Gastroesophageal sphincter (tissue), 3 donors: ENCODE measurements at regions not wholly inside any gene's neighbourhood (a gene's known extent, or its start where the extent isn't known, plus 50 kb on each side); places are given as distances from the start of the nearest gene placed in this dataset.

Experiments used
- EP300 ChIP-seq: sonication (generic); formaldehyde crosslinking; IDR thresholded peaks from one replicate; pipeline ENCODE4 v1.6.1; 2017; ENCODE audit warnings: antibody characterized with exemption, mild to moderate bottlenecking
- TF ChIP-seq, protein P1 (sequence below), 4 experiments: fragments of 200-600 bp in 2 of 4; fragments of 450-650 bp in 2 of 4; sonication (generic) in 1 of 4; IDR thresholded peaks; one replicate each; pipeline ENCODE4 v1.5.1; 2017 to 2019; ENCODE audit warnings: antibody characterized with exemption in 4 of 4, mild to moderate bottlenecking in 2 of 4, moderate library complexity in 2 of 4

DNA sequence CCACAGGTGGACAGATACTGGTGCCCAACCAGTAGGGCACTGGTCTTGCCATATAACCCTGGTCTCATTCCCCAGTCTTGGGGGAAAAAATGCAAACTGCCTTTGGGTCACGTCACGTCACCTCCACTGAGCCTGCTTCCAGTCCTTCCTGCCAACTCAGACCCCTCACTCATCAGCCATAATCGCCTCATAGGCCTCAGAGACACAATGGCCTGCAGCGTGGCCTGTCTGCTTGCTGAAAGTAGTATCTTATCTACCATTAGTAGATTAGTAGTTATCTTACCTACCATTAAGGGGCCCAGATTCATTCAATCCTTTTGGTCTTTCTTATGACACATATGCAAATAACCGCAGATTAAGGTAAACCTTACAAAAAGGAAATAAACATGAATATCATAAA lies 93.8 kb downstream of the FAM174B start:
- TF ChIP-seq, protein P1, sequence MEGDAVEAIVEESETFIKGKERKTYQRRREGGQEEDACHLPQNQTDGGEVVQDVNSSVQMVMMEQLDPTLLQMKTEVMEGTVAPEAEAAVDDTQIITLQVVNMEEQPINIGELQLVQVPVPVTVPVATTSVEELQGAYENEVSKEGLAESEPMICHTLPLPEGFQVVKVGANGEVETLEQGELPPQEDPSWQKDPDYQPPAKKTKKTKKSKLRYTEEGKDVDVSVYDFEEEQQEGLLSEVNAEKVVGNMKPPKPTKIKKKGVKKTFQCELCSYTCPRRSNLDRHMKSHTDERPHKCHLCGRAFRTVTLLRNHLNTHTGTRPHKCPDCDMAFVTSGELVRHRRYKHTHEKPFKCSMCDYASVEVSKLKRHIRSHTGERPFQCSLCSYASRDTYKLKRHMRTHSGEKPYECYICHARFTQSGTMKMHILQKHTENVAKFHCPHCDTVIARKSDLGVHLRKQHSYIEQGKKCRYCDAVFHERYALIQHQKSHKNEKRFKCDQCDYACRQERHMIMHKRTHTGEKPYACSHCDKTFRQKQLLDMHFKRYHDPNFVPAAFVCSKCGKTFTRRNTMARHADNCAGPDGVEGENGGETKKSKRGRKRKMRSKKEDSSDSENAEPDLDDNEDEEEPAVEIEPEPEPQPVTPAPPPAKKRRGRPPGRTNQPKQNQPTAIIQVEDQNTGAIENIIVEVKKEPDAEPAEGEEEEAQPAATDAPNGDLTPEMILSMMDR (IDR thresholded peaks at IDR 0.05): no peak
- TF ChIP-seq EP300: no peak
